GM18873 (cell line): ENCODE measurements at regions not wholly inside any gene's neighbourhood (a gene's known extent, or its start where the extent isn't known, plus 50 kb on each side); places are given as distances from the start of the nearest gene placed in this dataset.

Source experiments
- ATAC-seq: cut with Tn5 transposase; IDR thresholded peaks from one replicate; pipeline ENCODE4 v1.9.1; 2021; ENCODE audit warnings: mild to moderate bottlenecking, moderate library complexity, moderate number of reproducible peaks; ENCODE audit not compliant: unreplicated experiment, low FRiP score

GRCh38 chr5:89300426-89300970, 417.5 kb upstream of the MEF2C start:
- ATAC-seq, result no peak

GRCh38 chr5:89299998-89300397, 417.0 kb upstream of the MEF2C start:
- ATAC-seq, result no peak

GRCh38 chr5:89297066-89297465, 414.1 kb upstream of the MEF2C start:
- ATAC-seq, result no peak

GRCh38 chr5:89293810-89294209, 410.8 kb upstream of the MEF2C start:
- ATAC-seq, result no peak

GRCh38 chr5:89292487-89292886, 409.5 kb upstream of the MEF2C start:
- no peak for ATAC-seq

GRCh38 chr5:89289604-89290003, 406.6 kb upstream of the MEF2C start:
- ATAC-seq, result no peak

- no peak for ATAC-seq
Measured at GRCh38 chr5:89287964-89288363, 405.0 kb upstream of the MEF2C start.

GRCh38 chr5:89286320-89286719, 403.3 kb upstream of the MEF2C start:
- ATAC-seq, result no peak

- no peak for ATAC-seq
Measured at GRCh38 chr5:89283728-89284493, 400.9 kb upstream of the MEF2C start.

- no peak for ATAC-seq
Measured at GRCh38 chr5:89282554-89283510, 399.8 kb upstream of the MEF2C start.

- ATAC-seq, result no peak
Measured at GRCh38 chr5:89281766-89282553, 399.0 kb upstream of the MEF2C start.

GRCh38 chr5:89281211-89281610, 398.2 kb upstream of the MEF2C start:
- ATAC-seq, result no peak

GRCh38 chr5:89280103-89281037, 397.4 kb upstream of the MEF2C start:
- ATAC-seq, result no peak

GRCh38 chr5:89279391-89280036, 396.5 kb upstream of the MEF2C start:
- ATAC-seq, result no peak

- no peak for ATAC-seq
Measured at GRCh38 chr5:89277816-89278215, 394.8 kb upstream of the MEF2C start.

- ATAC-seq, result no peak
Measured at GRCh38 chr5:89276566-89277305, 393.8 kb upstream of the MEF2C start.

GRCh38 chr5:89275066-89275855, 392.3 kb upstream of the MEF2C start:
- ATAC-seq, result no peak
